Esophagus mucosa (tissue), 1 donor: ENCODE measurements at regions not wholly inside any gene's neighbourhood (a gene's known extent, or its start where the extent isn't known, plus 50 kb on each side); places are given as distances from the start of the nearest gene placed in this dataset.
A peak's percentile ranks its signal among the peaks of the same experiment; 100 is the strongest.
"Not testable (repeated sequence)": the region's sequence is repeated elsewhere in the genome, so short reads cannot be mapped to it uniquely, and the experiment has no call there.

Source experiments
- ATAC-seq: fragments of 200-7000 bp; cut with Tn5 transposase; one replicate; pipeline ENCODE4 v1.9.1; 2020
- donor health status: DM: yes; HTN: yes; CAD: no.

DNA sequence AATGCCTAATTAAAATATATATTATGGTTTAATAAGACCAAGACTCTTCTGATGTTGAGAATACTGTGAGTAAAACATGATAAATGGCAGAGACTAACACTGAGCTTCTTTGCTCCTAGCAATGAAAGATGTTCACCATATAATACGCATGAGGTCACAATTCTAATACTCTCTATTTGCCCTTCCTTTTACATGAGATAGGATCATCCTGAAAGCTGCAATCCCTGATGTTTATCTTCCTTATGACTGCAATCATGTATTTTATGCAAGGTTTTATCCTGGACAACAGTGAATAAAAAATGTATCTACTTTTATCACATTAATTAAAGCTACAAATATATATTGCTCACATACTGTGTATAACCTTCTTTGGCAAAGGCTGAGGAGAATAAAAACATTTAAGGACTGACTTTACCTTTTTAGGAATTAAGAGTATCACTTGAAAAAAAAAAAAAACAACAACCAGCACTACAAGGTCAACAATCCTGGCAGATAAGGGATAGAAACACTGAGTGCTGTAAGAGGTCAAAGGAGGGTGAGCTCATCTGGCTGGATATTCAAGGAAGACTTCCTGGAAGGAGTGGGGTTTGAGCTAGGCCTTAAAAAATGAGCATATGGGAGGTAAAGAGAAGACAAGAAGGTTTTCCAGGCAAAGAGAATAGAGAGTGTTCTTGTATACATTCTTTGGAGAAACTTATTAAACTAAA is 99.9 kb downstream of the AREG start:
- no peak for ATAC-seq

DNA sequence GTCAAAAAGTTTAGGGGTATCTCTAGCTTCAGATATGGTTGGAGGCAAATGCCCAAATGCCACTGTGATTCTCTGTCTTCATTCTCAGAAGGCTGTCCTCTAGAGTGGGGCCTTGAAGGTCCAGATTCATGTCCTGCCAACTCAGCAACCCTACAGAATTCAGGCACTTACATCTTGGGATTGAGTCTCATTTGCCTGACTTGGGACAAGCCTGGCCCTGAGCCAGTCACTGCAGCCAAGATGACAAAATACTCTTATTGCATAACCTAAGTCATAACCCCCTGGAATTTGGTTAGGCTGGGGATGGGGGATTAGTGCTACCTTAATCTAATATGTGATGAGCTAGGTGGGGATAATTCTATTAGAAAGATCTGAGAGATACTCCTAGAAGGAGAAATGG is 100.5 kb downstream of the AREG start:
- ATAC-seq = peak; percentile 14

- ATAC-seq = peak; percentile 91
These were observed 101.1 kb downstream of the AREG start for GRCh38 chr4:74546057-74546456.

DNA sequence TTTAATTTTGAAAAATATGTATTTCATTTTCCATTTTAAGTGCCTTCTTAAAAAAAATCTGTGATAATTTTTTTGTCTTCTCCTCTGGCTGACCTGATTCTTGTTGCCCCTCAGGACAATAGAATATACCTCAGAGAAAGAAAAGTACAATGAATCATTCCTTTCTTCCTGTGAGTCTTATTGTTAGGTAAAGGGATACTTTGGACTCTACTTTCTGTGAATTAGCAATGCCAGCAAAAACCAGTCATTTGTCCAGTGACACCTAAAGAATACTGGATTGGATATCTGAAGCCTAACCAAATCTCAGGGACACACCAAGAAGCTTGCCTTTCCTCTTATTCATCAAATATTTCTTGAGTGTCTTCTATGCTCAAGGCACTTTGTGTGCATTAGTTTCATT is 102.1 kb downstream of the AREG start:
- no peak for ATAC-seq

- ATAC-seq = no peak
These were observed 103.6 kb downstream of the AREG start for GRCh38 chr4:74548561-74548960.

GRCh38 chr4:74549936-74550335 is 105.0 kb downstream of the AREG start:
- peak; percentile 27 for ATAC-seq

- peak; percentile 29 for ATAC-seq
These were observed 110.3 kb downstream of the AREG start for GRCh38 chr4:74555231-74555630.

- no peak for ATAC-seq
These were observed 110.9 kb downstream of the AREG start for GRCh38 chr4:74555843-74556242.

GRCh38 chr4:74559853-74560252 is 114.9 kb downstream of the AREG start:
- no peak for ATAC-seq

GRCh38 chr4:74567981-74568380 is 123.0 kb downstream of the AREG start:
- ATAC-seq = no peak

- peak; percentile 74 for ATAC-seq
These were observed 125.2 kb downstream of the AREG start for GRCh38 chr4:74570095-74570494.

GRCh38 chr4:74578329-74578728 is 133.4 kb downstream of the AREG start:
- peak; percentile 83 for ATAC-seq

DNA sequence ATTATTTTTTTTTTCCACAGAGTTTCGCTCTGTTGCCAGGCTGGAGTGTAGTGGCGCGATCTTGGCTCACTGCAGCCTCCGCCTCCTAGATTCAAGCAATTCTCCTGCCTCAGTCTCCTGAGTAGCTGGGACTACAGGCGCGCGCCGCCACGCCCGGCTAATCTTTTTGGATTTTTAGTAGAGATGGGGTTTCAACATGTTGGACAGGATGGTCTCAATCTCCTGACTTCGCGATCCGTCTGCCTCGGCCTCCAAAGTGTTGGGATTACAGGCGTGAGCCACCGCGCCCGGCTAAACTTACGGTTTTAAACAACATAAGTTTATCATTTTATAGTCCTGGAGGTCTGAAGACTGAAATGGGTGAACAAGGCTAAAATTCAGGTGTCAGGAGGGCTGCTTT is 133.9 kb downstream of the AREG start:
- not testable (repeated sequence) for ATAC-seq

DNA sequence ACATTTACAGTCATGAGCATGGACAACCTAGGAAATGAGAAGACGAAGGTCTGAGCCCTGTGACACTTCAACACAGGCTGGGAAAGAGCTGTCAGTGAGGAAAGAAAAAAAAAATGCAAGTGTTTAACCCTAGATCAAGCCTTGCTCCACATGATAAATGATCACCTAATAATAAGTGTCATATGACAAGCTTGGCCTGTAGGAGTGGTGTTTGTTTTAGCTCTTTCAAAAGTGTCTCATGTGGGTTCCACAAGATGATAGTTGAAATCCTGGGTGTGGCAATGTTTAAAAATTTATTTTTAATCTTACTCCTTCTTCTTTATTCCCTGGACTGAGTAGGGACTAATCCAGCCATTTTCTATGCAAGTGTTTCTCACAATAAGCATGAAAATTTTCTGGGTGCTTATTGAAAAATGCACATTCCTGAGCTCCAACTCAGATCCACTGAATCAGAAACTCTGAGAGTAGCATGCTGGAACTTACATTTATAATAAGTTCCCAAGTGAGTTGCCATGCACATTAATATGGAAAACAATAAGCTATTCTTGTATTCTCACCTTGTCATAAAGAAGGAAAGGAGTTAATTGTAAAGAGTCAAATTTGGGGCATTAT is 138.3 kb downstream of the AREG start:
- peak; percentile 88 for ATAC-seq

DNA sequence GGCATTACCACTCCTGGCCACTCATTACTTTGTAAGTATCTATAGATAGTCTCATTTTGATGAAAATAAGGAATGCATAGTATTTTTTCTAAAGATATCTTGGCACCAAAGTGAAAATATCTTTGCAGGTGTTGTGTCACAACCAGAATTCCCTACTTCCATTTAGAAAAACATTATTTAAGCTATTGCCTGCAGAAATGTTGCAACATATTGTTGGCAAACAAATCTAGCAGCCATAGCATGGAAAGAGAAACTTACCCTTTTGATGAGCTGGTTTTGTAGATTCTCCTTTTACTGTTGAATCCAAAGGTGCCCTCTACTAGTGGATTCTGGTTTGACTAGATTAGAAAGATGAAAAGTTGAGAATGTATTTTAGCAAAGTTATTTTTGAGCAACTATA is 138.8 kb downstream of the AREG start:
- ATAC-seq = peak; percentile 49

- no peak for ATAC-seq
These were observed 143.4 kb downstream of the AREG start for GRCh38 chr4:74588350-74588749.

GRCh38 chr4:74590476-74590875 is 145.5 kb downstream of the AREG start:
- peak; percentile 33 for ATAC-seq

DNA sequence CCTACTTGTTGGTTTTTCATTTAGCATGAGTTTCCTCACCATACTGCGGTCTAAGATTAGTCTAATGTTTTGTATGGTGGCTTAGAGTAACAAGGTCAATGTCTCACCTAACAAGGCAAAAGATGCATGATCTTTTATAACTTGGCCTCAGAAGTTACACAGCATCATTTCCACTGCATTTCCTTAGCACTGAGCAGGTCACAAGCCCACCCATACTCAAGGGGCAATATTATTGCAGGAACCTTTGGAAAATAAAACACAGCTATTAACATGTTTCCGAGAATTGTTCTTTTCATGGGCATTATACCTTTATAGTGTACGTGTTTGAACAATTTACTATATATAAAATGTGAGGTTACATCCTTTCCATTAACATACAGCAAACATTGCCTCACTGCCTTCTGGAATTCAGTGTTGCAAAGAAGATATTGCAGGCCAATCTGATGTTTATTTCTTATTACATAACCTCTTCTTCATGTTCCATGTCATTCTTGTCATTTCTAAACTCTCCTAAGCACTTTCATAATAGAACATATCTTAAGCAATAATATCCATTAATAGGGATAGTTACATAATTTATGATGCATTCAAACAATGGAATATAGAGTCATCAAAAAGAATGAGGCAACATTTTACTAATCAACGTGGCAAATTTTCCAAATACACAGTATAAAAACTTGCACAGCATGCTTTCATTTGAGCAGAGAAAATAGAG is 153.8 kb downstream of the AREG start:
- ATAC-seq = peak; percentile 71

DNA sequence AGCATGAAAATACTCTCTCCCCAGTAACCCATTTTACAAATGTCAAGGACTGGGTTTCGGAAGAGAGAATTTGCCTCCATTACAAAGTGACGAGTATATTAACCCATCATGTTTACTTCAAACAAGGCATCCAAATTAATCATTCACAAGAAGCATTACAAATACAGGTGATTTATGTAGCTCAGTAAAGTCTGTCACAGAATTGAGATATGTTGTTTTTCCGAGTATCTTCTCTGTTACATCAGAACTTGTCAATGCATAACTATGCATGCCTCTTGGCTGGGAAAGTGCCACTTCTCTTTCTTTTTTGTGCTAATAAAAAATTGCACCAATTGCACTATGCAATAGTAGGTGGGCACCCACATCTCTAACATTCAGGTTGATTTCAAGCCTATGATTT is 158.2 kb downstream of the AREG start:
- ATAC-seq = no peak

DNA sequence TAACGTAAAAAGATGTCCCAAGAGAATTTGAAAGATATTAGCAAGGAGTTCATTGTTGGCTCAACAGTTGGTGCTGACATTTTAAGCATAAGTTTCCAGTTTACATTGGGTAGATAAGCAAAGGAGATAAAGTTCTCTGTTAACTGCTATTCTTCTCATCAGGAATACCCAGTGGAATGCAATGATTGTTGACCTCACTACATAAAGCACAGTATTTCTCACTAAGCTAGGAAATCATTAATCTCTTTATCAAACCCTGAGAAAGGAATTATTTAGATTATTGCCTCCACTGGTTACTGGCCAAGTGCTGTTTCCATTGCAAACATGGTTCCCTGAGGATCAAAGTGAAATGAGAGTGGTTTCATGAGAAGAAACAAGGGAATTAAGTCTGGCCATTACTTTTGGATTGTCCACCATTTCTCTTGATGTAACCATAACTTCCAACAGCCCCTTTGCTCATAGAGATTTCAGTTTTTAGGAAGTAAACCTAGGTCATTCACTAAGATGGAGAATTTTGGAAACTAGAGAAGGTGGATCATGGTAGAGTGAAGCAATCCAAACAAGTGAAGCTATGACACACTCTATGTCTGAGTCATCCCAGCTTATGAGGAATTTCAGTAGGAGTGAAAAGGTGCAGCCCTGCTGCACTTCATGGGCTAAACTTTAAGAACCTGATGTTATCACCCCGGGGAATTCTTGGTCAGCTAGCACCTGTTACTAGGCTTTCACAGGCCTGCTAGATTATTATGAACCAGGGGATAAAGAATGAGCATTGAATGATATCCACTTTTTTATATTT is 163.4 kb downstream of the AREG start:
- peak; percentile 96 for ATAC-seq

DNA sequence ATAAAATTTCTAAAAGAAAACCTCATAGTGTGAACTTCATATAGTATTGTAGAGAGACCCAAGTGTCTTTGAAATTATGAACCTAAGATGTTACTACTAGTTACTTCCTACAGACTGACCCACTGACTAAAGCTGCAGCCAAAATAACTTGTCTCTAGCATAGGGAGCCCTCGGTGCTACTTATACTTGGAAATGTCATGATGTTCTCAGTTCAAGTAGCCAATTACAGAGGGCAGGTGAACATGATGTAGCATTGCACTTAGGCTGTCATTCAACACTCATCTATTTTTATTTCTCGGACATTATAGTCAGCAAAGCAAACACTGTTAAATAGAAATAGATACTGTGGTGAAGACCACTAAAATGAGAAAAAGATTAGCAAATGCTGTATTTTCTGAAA is 165.6 kb downstream of the AREG start:
- ATAC-seq = no peak

- ATAC-seq = no peak
These were observed 167.9 kb downstream of the AREG start for GRCh38 chr4:74612837-74613236.

DNA sequence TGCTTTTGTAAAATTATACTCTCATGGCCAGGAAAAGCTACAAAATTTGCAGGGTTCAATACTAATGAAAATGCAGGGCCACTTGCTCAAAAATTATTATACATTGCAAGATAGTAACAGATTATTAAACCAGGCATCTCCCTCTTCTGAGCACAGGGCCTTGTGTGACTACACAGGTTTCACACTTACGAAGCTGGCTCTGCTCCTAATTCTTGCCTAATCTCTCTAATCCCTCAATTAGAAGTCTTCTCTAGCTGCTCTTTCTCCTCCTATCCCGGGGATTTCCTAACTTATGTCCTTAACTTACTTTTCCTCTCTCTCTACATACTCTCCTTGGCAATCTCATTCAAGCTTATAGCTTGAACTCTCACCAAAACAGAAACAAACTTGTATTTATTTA is 168.3 kb downstream of the AREG start:
- peak; percentile 68 for ATAC-seq
